ENCODE measurements at regions not wholly inside any gene's neighbourhood (a gene's known extent, or its start where the extent isn't known, plus 50 kb on each side); places are given as distances from the start of the nearest gene placed in this dataset.

DNA sequence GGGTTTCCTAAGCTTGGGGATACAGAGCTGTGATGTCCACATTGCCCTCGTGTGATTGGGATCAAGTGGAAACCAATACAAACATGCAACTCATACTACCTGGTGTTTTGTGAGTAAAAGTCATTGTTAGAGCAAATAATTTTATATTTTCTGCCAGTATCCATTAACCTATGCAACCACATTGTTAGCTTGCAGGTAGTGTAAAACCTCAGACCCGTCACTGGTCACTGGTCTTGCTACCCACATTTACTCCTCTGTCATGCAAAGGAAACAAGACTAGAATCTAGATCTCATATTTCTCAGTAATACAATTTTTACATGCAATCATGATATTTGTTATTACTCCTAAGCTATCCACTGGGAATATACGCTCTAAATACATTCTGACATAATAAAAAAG, 324.3 kb upstream of the NDST4 start:
- ATAC-seq (ENCODE audit: insufficient read depth, low FRiP score) (no peak), DNase-seq (no peak)
- Histone ChIP-seq H3K9ac (ENCODE audit: insufficient read depth in 1 of 2, low read length in 2 of 2) (no peak overlapping the region), H3K36me3 (ENCODE audit: control insufficient read depth in 4 of 4, insufficient read depth in 4 of 4, low read length in 4 of 4) (no peaks in the 10 kb centered on the region), H3K4me3 (no peak overlapping the region), H3K9me3 (ENCODE audit: control insufficient read depth in 4 of 4, insufficient read depth in 3 of 4, low read length in 3 of 4) (peaks cover 0 to 3% (median 0%) of the 10 kb centered on the region in 4 donors), H3K27me3 (ENCODE audit: control insufficient read depth in 3 of 3, insufficient read depth in 3 of 3, low read length in 2 of 3) (no peaks in the 10 kb centered on the region), H3K4me1 (ENCODE audit: control insufficient read depth in 5 of 5, insufficient read depth in 5 of 5, low read length in 5 of 5) (no peaks in the 10 kb centered on the region), H3K27ac (ENCODE audit: low read depth in 1 of 2, low read length in 1 of 2) (no peak overlapping the region)
- TF ChIP-seq, protein P1, sequence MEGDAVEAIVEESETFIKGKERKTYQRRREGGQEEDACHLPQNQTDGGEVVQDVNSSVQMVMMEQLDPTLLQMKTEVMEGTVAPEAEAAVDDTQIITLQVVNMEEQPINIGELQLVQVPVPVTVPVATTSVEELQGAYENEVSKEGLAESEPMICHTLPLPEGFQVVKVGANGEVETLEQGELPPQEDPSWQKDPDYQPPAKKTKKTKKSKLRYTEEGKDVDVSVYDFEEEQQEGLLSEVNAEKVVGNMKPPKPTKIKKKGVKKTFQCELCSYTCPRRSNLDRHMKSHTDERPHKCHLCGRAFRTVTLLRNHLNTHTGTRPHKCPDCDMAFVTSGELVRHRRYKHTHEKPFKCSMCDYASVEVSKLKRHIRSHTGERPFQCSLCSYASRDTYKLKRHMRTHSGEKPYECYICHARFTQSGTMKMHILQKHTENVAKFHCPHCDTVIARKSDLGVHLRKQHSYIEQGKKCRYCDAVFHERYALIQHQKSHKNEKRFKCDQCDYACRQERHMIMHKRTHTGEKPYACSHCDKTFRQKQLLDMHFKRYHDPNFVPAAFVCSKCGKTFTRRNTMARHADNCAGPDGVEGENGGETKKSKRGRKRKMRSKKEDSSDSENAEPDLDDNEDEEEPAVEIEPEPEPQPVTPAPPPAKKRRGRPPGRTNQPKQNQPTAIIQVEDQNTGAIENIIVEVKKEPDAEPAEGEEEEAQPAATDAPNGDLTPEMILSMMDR (IDR thresholded peaks at IDR 0.05; ENCODE audit: control extremely low read depth, extremely low read depth): no peak
- 82 to 85% methylated on average over 3 of the region's 3 CpGs for WGBS, 2 donors

DNA sequence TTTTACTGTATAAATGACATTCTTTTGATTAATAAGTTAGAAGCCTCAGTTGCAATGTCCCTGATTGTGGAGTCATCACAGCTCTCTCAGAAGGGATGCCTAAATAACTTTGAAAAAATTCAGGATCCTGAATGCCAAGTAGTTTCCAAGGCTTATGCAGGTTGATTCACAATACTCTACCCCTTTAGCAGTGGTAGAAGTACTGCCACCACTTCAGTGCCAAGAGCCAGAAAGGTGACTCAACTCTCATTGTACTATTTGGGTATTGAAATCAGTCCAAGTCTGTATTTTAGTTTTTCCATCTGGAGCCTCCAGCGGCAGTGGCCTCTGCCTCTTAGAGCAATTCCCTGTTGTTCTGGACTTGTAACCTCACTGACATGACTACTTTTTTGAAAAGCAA, 320.1 kb upstream of the NDST4 start:
- H3K4me1 ChIP-seq (ENCODE audit: control insufficient read depth in 5 of 5, insufficient read depth in 5 of 5, low read length in 5 of 5): no peaks in the 10 kb centered on the region
- DNase-seq: no peak
- H3K4me3 ChIP-seq: no peak overlapping the region
- no peaks in the 10 kb centered on the region for H3K27me3 ChIP-seq (ENCODE audit: control insufficient read depth in 3 of 3, insufficient read depth in 3 of 3, low read length in 2 of 3)
- no peak overlapping the region for H3K9ac ChIP-seq (ENCODE audit: insufficient read depth in 1 of 2, low read length in 2 of 2)
- TF ChIP-seq, protein P1 (IDR thresholded peaks at IDR 0.05; ENCODE audit: control extremely low read depth, extremely low read depth): no peak
- H3K27ac ChIP-seq (ENCODE audit: low read depth in 1 of 2, low read length in 1 of 2): no peak overlapping the region
- ATAC-seq (ENCODE audit: insufficient read depth, low FRiP score): peak; percentile 75
- 36 to 80% methylated on average over 1 of the region's 1 CpG for WGBS, 2 donors
- H3K9me3 ChIP-seq (ENCODE audit: control insufficient read depth in 4 of 4, insufficient read depth in 3 of 4, low read length in 3 of 4): no peaks in the 10 kb centered on the region
- H3K36me3 ChIP-seq (ENCODE audit: control insufficient read depth in 4 of 4, insufficient read depth in 4 of 4, low read length in 4 of 4): no peaks in the 10 kb centered on the region

DNA sequence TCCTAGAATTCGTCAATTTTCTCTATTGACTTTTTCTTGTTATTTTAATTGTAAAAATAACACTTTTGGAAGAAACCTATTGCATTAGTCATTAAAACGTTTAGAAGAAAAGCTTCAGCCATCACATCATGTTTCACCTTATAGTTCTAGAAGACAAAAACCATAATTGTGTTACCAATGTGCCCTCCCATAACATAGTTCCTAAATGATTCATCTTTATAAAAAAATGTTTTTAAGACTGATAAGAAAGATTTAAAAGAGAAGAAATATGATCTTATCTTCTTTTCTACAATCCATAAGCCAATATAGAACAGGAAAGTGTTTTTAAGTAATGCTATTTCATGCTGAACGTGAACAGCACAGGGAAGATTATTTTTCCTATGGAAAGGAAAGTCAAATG, 316.6 kb upstream of the NDST4 start:
- no peaks in the 10 kb centered on the region for H3K4me1 ChIP-seq (ENCODE audit: control insufficient read depth in 5 of 5, insufficient read depth in 5 of 5, low read length in 5 of 5)
- DNase-seq (no peak), ATAC-seq (ENCODE audit: insufficient read depth, low FRiP score) (no peak)
- no peaks in the 10 kb centered on the region for H3K9me3 ChIP-seq (ENCODE audit: control insufficient read depth in 4 of 4, insufficient read depth in 3 of 4, low read length in 3 of 4)
- TF ChIP-seq, protein P1 (IDR thresholded peaks at IDR 0.05; ENCODE audit: control extremely low read depth, extremely low read depth): no peak
- no peak overlapping the region for H3K4me3 ChIP-seq
- no peaks in the 10 kb centered on the region for H3K27me3 ChIP-seq (ENCODE audit: control insufficient read depth in 3 of 3, insufficient read depth in 3 of 3, low read length in 2 of 3)
- no peak overlapping the region for H3K27ac ChIP-seq (ENCODE audit: low read depth in 1 of 2, low read length in 1 of 2)
- H3K36me3 ChIP-seq (ENCODE audit: control insufficient read depth in 4 of 4, insufficient read depth in 4 of 4, low read length in 4 of 4): no peaks in the 10 kb centered on the region
- no peak overlapping the region for H3K9ac ChIP-seq (ENCODE audit: insufficient read depth in 1 of 2, low read length in 2 of 2)
- WGBS, 2 donors: 76 to 85% methylated on average over 3 of the region's 3 CpGs

DNA sequence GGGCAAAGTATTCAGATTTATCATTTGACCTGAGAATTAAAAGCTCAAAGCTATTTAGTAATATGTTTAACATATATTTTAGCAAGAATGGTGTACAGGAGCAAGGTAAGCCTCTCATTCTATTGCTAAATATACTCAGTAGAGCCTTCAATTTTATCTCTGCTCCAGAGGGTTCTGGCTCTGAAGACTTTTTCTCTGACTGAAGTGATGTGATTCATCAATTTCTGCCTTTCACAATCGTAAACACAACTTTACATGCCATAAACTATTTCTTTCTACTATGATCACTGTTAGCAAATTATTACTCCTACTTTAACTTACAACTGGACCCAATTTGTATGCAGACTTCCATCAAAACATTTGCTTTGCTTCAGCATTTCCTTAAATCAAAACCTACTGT, 315.0 kb upstream of the NDST4 start:
- no peak overlapping the region for H3K9ac ChIP-seq (ENCODE audit: insufficient read depth in 1 of 2, low read length in 2 of 2)
- TF ChIP-seq, protein P1 (IDR thresholded peaks at IDR 0.05; ENCODE audit: control extremely low read depth, extremely low read depth): no peak
- H3K9me3 ChIP-seq (ENCODE audit: control insufficient read depth in 4 of 4, insufficient read depth in 3 of 4, low read length in 3 of 4): no peaks in the 10 kb centered on the region
- H3K4me1 ChIP-seq (ENCODE audit: control insufficient read depth in 5 of 5, insufficient read depth in 5 of 5, low read length in 5 of 5): no peaks in the 10 kb centered on the region
- DNase-seq (no peak), ATAC-seq (ENCODE audit: insufficient read depth, low FRiP score) (no peak)
- no peaks in the 10 kb centered on the region for H3K36me3 ChIP-seq (ENCODE audit: control insufficient read depth in 4 of 4, insufficient read depth in 4 of 4, low read length in 4 of 4)
- no peak overlapping the region for H3K27ac ChIP-seq (ENCODE audit: low read depth in 1 of 2, low read length in 1 of 2)
- WGBS, 2 donors: 50 to 83% methylated on average over 1 of the region's 1 CpG
- no peak overlapping the region for H3K4me3 ChIP-seq
- H3K27me3 ChIP-seq (ENCODE audit: control insufficient read depth in 3 of 3, insufficient read depth in 3 of 3, low read length in 2 of 3): no peaks in the 10 kb centered on the region

Data from lung (tissue), 11 donors.